Fibroblast of skin of left biceps (primary cell): ENCODE measurements at regions not wholly inside any gene's neighbourhood (a gene's known extent, or its start where the extent isn't known, plus 50 kb on each side); places are given as distances from the start of the nearest gene placed in this dataset.

ENCODE experiments used
- DNase-seq, 2 experiments: peaks; one replicate each; pipeline ENCODE4 v3.0.0-alpha.2; 2013; ENCODE audit warnings: low read depth in 2 of 2

DNA sequence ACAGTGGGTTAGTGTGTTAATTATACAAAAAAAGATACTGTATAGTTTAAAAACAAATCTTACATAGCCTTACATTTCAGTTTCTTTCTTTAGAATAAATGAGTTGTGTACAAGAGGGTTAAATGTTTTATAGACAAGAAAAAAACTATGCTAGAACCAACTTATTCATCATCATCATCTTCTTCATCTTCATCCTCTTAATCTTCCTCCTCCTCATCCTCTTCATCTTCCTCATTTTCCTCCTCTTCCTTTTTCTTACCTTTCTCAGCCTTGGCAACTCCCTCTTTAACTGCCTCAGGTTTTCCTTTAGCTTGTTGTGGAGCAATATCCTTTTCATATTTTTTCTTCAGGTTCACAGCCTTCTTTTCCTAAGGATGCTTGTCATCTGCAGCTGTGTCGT is 53.7 kb downstream of the RPS12 start:
- no peak for DNase-seq

DNA sequence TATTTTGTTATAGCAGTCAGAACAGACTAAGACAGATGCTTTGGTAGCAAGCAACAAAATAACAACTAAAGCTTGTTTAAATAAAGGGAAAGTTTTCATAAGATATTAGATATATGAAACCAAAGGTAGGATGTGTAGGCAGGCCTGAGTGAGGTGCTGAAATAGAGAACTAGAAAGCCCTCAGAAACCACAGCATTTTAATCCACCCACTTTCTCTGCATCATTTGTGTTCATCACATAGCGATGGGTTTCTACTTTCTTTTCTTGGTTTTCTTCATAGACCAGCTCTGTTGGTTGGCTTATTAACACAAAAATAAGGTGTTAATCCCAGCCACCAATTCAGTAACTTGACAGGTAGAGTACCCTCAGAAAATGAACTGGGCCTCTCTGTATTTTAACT is 58.6 kb downstream of the RPS12 start:
- no peak for DNase-seq

DNA sequence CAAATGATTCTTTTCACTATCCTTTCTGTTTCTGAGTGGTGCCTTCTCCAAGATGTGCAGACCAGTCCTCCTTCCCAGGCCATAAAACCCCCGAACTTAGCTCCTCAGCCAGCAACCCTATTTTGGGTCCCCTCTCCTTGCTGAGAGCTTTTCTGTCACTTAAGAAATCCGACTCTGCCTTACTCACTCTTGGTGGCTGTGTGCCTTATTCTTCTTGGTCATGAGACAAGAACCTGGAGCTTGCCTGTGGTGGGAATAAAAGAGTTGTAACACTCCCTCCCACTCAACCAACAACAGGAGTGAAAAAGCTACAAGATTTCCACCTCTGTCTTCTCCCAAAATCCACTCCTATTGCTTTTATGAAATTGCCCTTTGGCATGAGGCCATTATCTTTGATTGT is 62.6 kb downstream of the RPS12 start:
- no peak for DNase-seq

DNA sequence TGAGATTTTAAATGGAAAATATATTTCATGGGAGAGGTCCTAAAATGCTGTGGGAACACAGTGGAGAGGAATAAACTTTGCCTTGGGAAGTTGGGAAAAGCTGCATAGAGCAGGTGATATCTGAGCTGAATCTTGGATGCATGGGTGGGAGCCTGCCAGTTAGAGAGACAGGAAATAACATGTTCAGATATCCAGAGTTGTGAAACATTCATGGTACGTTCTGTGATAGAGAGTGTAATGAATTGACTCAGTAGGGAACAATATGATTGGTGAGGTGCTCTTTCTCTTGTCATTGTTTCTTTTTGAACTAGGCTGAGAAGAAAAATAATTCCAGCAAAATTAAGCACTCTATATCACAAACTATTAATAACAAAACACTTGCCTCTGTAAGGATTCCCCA is 72.8 kb downstream of the RPS12 start:
- DNase-seq: no peak

DNA sequence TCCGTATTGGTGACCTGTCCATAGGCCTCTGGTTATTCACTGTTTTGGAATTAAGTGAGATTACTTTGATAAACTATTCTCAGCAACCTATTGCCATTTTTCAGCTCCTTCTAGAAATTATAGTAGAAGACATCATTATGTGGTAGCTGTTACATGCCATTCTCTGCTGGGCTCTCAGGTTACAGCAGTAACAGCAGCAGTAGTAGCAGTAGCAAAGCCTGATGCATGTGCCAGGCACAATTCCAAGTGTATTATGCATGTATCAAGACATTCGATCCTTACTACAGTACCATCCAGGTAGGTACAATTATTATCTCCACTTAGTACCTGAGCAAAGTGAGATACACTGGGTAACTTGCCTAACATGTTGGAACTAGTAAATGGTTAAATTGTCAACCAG is 74.3 kb downstream of the RPS12 start:
- DNase-seq: no peak

DNA sequence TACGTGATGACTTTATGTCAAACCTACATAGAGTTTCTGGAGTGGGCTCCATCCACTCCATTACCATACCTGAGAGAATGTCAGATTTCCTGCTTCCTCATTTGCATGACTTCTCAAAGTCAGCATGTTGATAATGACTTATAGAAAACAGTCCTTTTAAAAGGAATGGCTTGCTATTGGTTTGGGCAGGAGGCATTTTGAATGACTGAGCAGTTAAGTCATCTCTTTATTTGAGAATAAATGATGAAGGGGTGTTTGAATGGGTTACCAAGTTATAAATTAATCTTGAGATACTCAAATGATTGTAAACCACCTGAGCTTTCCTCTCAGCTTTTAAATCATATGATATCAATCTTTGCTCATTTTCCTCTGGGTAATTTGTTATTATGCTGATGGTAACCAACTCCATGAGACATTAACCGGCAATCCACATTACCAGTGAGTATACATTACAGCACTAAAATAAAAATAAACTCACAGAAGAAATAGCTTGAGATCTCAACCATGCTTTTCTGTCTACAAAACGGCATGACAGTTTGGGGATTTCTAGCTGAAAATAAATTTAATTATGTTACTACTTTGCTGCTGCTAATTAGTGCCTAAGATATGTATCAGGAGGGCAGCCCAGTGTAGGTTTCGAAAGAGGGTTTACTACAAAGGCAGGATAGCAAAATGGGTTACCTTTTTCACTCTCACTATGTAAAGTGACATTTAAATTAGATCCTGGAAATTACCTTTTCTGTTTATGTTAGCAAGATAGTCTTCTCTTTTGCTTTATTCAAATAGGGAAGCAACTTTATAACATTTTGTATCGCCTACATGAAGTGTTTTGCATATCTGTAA is 78.8 kb downstream of the RPS12 start:
- DNase-seq: no peak

DNA sequence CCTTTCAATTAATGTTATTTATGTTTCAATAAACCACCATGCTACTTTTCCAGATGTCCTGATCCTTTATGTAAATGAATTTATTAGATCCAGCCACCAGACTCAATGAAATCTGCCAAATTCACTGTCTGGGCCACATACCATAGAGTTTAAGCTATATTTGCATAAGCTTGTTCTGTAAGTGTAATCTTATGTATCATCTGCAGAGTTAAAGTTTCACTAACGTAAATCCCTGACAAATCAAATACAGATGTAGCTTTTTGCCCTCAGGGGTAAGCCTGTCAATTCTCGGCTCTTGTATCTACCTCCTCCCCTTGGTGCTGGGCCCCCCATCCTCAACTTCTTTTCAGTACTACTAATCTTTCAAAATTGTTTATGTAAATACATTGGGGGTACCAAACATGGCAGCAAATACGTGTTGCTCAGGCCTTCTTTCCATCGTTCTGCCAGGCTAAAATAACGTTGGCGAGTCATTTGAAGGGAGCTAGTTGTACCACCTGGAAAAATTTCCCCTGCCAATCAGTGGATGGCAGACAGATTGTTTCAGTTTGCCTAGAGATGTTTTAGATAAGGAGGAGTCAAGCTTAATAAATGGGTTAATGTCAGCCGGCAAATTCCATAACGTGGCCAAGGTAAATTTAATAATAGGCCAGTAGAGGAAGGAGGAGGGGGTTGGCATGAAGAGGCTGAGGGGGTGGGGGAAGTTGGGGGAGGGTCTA is 79.6 kb downstream of the RPS12 start:
- DNase-seq: peak; percentile 28 to 44

DNA sequence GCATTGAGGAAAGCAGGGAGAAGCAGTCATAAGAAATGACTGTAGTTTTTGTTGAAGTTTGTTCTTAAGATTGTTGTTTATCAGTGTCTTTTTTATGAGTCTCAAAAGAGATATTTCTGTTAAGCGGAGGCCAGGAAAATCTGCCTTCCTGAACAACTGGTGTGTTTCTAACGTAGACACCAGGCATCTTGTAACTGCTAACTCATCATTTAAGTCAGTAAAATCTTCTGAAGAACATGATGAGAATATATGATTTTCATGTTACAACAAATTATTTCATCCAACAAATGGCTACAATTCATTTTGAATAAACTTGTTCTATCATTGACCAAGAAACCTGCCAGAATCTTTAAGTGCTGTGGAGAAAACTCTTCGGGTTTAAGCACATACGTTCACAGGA is 84.0 kb downstream of the RPS12 start:
- DNase-seq: no peak

DNA sequence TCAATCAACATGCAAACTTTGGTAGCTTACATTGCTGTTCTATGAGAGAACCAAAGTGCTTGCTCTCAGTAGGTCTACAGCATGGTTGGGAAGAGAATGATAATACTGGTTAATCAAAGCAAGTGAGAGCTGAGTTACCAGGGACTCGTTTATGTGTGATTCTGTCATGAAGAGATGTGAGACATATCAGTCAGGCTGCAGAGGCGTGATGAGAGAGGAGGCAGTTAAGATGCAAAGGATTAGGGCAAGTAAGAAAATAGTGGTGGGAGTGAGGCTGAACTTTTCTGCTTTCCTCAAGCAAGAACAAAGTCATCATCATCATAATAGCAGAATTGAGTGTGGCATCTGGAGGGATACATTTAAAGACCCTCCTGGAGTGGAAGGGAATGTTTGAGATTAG is 86.5 kb downstream of the RPS12 start:
- no peak for DNase-seq

DNA sequence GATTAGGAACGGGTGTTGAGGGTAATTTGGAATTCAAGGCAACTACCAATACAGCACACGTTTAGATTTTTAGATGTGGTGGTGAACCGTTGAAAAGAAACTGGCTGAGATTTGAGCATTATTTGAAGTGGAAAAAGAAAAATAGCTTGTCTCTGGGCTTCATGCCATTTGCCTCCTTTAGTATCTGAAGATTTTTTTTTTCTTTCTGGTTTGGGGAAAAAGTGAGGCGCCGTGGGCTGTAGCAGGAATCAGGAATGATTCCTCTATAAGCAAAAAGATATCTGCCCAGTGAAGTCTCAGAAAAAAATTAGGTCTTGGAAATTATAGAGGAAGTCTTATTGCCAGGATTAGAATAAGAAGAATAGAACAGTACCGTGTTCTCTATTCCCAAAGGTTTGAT is 88.5 kb downstream of the RPS12 start:
- no peak for DNase-seq

DNA sequence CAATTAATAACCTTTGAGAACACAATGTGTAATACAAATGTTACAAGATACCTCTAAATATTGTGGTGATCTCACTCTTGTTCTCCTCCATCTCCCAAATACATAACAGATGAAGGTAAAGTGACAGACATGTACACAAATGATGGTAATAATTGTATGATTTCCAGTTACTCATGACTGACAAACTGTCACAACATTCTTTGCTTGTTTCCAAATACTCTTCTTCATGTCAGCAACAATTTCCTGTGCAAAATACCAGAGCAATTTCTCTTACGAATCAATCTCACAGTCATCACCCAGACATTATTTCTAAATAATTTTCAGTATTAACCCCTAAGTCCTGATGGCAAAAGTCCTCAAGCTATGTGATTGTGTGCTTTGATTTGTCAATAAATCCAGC is 92.9 kb downstream of the RPS12 start:
- no peak for DNase-seq

DNA sequence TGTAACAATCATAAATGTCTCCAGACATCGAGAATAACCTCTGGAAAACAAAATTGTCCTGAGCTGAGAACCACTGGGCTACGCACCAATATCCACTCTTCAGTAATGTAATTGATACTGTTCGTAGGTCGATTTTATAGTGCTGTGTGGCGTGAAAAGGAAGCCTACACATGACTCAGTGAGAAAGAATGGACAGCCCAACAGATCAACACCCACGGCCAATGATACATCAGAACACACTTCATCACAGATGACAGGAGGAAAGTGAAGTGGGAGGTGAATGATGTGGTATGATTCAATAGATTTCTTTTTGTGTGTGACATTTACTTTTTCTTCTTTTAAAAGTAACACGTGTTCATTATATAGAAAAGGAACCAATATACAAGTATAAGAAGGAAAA is 93.5 kb downstream of the RPS12 start:
- peak; percentile 62 to 65 for DNase-seq

DNA sequence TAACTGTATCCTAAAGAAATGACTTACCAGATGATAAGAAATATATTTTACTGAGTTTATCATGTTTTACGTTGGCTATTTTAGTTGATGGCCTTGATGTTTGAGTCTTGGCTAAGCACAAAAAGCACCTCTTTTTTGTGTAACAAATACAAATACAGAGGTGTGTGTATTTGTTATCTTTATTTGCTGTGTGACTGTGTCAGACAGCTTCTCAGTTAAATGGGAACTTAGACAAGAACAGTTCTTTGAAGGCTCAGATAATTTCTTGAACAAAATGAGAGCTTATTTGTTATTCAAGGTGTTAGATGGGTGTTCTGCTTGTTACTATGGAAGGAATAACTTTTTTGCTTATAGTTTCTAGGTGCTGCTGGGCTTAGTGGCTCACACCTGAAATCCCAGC is 95.4 kb downstream of the RPS12 start:
- no peak for DNase-seq

DNA sequence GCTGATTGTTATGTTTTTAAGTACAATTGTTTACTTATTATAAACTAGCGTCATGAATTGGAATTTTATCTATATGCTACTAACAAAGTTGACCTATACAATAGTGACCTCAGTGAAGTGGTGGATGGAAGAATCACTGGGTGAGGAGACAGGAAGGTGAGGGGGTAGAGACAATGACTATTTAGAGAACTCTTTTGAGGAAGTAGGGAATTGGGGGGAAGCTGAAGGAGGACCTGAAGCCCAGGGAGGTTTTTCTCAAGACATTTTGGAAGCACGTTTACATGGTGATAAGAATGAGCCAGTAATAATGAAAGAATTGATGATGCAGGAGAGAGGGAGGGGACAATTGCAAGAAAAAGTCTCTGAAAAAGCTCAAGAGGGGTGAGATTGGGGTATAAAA is 96.4 kb downstream of the RPS12 start:
- DNase-seq: no peak

DNA sequence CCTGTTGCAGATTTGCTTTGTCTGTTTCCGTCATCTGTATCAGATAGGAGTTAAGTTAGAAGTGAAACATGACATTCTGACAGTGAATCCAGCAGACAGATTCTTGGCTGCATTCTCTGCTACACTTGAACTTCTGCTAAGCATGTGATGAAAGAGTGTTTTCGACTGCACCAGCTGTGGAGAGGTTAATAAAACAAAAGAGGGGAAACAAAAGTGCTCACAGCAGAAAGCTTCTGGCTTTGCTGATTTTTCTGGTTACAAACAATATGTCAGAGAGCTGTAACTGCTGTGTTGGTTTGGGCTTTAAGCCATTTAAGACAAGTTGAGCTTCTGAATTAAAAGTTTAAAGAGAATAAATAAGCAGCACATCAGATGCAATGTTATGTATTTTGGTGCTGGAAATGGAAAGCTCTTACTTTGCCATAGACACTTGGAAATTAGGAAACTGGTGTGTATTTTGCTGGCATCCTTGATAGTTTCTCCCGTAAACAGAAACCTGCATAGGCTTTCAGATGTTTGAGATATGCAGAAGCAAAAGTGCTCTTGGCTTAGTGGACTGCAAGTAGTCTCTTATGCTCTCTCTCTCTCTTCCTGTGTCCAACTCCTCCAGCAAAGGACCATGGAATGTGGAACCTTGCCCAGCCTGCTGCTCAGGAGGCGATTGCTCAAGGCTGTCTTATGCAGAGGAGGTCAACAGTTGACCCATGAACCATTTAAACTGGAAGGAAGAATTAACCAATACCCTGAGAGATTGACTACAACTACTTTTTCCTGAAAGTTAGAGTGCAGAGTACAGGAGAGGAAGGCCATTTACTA is 104.9 kb downstream of the RPS12 start:
- DNase-seq: peak; percentile 45 to 57

DNA sequence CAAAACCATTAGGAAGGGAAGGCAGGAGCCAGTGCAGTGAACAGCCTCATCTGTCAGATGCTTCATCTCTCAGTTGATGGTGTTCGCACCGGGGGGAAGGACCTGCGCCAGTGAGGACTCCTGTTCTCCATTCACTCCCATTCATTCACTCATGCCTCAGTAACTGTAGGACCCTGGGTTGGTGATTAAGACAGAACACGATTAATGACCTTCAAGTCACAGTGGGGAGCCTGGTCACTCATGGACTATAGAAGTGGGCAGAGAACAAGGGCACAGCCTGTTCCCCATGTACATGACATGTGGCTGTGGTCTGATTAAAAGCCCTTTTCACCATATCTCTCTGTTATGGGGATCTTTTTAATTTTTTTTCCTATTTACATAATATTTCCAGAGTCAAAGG is 113.3 kb downstream of the RPS12 start:
- DNase-seq: no peak

DNA sequence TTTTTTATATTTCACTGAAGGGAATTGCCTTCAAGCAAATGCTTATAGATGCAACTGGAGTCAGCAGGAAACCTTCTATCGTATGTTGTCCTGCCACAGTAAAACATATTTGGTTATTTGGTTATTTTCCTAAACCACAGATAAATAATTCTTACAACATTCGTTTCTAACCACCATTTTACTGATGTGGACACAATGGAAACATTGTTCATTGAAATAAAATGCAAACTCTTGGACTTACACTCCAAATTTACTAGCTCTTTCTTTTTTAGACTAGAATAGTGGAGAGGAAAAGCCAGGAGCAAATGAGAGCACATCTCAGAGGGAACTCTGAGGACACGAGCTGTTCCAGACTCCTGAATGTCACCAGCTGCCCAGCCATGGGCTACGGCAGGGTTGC is 114.8 kb downstream of the RPS12 start:
- DNase-seq: no peak

DNA sequence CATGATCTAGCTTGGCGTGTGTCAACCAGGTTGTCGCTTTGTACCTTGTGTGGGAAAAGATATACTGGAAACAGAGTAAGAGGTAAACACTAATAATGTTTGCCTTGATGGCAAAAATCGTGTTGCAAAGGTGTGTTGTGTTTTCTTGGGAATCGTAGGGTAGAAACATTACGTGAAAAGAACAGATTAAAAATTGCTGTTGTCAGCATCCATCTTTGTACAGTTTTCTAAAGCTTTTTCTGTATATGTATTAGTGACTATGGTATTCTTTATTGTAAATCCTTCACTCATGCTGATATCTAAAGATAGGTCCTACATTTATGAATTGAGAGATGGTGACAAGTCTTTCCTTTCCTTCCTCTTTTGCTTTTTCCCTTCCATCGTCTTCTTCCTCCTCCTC is 116.9 kb downstream of the RPS12 start:
- no peak for DNase-seq

DNA sequence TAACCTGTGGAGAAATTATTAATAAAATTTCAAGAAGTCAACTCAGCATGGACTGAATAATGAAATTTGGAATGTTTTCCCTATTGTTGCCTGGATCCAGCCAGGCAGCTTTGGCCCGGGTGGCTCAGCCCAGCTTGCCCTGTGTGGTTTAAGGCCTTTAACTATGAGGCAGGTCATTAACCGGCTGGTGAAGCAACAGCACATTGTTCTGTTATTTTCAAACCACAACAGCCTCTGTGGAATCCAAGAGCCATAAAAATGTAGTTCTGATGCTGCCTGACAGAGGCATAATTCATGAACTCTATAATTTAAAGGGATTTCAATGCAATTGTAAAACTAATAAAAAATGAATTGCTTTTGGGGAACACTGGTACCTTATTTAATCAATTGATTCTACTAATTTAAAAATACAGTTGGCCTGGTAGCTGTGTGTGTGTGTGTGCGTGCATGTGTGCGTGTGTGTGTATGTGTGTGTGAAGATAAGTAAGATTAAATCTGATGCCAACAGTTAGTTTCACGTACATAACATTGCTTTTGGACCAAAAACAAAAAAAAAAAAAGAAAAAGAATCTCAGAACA is 117.7 kb downstream of the RPS12 start:
- DNase-seq: peak; percentile 51 to 64

DNA sequence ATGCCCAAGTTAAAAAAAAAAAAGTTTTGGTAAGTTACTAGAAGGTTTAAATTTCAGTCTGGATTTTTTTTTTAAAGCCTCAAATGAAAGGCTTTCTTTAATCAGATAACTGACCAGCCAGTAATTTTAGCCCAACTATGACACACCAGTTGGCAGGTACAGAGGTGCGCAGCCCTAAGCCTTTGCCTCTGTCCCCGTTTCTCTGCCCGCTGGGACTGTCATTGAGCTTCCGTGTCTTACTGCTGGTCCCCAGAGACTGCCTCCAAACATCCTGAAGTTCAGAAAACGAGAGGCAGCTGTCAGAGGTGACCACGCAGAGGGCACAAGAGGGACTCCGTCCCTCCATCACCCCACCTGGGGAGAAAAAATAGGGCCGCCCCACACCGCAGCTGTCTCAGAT is 118.2 kb downstream of the RPS12 start:
- DNase-seq: no peak

DNA sequence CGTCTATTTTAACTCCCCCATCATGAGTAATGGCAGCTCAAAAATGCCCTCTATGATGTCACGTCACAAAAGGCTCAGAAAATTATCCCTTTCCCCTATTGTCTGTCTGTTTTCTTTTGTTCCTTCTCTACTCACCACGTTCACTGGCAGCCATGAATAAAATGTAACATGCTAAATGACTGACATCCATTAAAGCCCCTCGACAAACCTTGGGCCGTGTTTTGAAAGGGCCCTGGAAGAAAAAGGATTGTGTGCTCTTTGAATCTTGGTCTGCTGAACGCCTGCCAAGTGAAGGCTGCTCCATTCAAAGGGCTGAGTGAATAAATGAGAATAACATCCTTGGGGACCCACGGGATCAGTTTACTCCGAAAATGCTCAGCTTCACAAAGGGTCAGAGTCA is 118.7 kb downstream of the RPS12 start:
- no peak for DNase-seq

DNA sequence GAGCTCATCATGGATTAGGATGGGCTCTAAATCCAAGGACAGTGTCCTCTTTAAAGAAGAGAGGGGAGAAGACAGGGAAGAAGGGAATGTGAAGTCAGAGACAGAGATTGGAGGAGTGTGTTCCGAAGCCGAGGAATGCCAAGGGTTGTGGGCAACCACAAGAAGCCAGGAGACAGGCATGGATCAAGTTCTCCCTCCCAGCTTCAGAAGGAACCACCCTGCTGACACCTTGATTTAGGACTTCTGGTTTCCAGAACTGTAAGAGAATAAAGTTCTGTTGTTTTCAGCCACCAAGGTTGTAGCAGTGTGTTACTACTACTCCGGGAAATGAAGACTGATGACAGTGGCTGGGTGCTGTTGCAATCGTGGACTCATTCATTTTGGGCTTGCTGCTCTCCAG is 120.1 kb downstream of the RPS12 start:
- no peak for DNase-seq
